ENCODE measurements at regions not wholly inside any gene's neighbourhood (a gene's known extent, or its start where the extent isn't known, plus 50 kb on each side); places are given as distances from the start of the nearest gene placed in this dataset.

DNA sequence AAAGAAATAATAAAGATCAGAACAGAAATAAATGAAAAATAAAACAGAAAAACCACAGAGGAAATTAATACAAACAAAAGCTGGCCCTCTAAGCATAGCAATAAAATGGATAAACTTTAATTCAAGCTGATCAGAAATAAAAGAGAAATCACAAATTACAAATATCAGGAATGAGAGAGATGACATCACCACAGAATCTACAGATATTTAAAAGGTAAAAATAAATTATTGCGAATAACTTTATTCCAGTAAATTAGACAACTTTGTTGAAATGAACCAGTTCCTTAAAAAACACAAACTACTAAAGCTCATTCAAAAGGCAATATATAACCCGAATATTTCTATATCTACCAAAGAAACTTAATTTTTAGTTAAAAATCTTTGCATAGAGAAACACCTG lies 131.7 kb downstream of the PPP1R3A start:
- Histone ChIP-seq H3K4me3 (no peak overlapping the region), H3K27me3 (no peaks in the 10 kb centered on the region), H3K27ac (no peak overlapping the region), H3K9me3 (no peaks in the 10 kb centered on the region), H3K36me3 (no peaks in the 10 kb centered on the region), H3K4me1 (no peaks in the 10 kb centered on the region)
- no peak for DNase-seq
- intact Hi-C loops (cut with DNase I; ENCODE audit: low total_unique reads) = no loop called here
- no peak for TF ChIP-seq POLR2A (IDR thresholded peaks at IDR 0.05)
- TF ChIP-seq, protein P1, sequence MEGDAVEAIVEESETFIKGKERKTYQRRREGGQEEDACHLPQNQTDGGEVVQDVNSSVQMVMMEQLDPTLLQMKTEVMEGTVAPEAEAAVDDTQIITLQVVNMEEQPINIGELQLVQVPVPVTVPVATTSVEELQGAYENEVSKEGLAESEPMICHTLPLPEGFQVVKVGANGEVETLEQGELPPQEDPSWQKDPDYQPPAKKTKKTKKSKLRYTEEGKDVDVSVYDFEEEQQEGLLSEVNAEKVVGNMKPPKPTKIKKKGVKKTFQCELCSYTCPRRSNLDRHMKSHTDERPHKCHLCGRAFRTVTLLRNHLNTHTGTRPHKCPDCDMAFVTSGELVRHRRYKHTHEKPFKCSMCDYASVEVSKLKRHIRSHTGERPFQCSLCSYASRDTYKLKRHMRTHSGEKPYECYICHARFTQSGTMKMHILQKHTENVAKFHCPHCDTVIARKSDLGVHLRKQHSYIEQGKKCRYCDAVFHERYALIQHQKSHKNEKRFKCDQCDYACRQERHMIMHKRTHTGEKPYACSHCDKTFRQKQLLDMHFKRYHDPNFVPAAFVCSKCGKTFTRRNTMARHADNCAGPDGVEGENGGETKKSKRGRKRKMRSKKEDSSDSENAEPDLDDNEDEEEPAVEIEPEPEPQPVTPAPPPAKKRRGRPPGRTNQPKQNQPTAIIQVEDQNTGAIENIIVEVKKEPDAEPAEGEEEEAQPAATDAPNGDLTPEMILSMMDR (IDR thresholded peaks at IDR 0.05) = no peak

GRCh38 chr7:113784956-113785355 lies 133.9 kb downstream of the PPP1R3A start:
- TF ChIP-seq, protein P1 (IDR thresholded peaks at IDR 0.05) = no peak
- no peak for TF ChIP-seq POLR2A (IDR thresholded peaks at IDR 0.05)
- Histone ChIP-seq H3K27ac (no peak overlapping the region), H3K36me3 (no peaks in the 10 kb centered on the region), H3K27me3 (no peaks in the 10 kb centered on the region), H3K4me1 (no peaks in the 10 kb centered on the region), H3K4me3 (no peak overlapping the region), H3K9me3 (no peaks in the 10 kb centered on the region)
- DNase-seq = no peak
- intact Hi-C loops (cut with DNase I; ENCODE audit: low total_unique reads) = no loop called here

DNA sequence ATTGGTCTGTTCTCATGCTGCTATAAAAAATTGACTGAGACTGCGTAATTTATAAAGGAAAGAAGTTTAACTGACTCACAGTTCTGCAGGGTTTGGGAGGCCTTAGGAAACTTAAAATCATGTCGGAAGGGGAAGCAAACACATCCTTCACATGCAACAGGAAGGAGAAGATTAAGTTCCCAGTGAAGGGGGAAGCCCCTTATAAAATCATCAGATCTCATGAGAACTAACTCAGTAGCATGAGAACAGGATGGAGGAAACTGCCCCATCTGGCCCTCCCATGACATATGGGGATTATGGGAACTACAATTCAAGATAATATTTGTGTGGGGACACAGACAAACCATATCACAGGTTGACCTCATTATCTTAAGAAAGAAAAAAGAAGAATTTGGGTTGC lies 134.5 kb downstream of the PPP1R3A start:
- no peak for DNase-seq
- no peak overlapping the region for H3K4me3 ChIP-seq
- no peak overlapping the region for H3K27ac ChIP-seq
- H3K4me1 ChIP-seq = no peaks in the 10 kb centered on the region
- H3K9me3 ChIP-seq = no peaks in the 10 kb centered on the region
- intact Hi-C loops (cut with DNase I; ENCODE audit: low total_unique reads) = no loop called here
- TF ChIP-seq POLR2A (IDR thresholded peaks at IDR 0.05) = no peak
- TF ChIP-seq, protein P1 (IDR thresholded peaks at IDR 0.05) = no peak
- no peaks in the 10 kb centered on the region for H3K36me3 ChIP-seq
- H3K27me3 ChIP-seq = no peaks in the 10 kb centered on the region

DNA sequence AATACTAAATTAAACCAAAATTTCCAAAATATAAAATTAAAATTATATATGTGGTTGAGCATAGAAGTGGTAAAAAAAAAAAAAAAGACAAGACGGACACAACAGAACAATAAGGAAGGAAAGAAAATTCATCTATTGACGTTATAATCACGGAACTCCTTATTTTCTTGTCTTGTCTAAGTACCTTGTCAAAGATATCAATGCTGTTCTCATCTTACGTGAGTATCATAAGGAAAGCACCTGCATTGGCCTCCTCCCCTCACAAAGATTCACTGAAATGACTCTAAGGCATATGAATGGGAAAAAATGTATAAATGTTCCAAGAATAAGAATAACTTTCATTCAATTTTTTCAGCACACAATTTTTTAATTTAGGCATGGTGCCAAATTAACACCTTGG lies 135.4 kb downstream of the PPP1R3A start:
- Histone ChIP-seq H3K4me1 (no peaks in the 10 kb centered on the region), H3K27me3 (no peaks in the 10 kb centered on the region), H3K36me3 (no peaks in the 10 kb centered on the region), H3K27ac (no peak overlapping the region), H3K9me3 (no peaks in the 10 kb centered on the region), H3K4me3 (no peak overlapping the region)
- intact Hi-C loops (cut with DNase I; ENCODE audit: low total_unique reads) = no loop called here
- DNase-seq = no peak
- no peak for TF ChIP-seq POLR2A (IDR thresholded peaks at IDR 0.05)
- TF ChIP-seq, protein P1 (IDR thresholded peaks at IDR 0.05) = no peak

DNA sequence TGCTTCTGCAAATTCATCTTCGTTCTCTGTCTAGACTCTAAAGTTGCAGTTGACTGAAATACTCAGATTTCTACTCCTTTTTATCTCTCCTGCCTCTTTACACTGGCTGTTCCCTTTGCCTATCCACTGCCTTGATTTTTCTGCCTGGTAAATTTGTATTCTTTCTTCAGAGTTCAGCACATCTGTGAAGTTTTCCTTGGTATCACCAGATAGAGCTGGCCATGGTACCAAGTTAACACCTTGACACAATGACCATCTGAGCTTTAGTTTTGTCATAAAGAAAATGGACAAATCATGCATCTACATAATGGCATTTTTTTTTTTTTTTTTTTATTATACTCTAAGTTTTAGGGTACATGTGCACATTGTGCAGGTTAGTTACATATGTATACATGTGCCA lies 143.0 kb downstream of the PPP1R3A start:
- no peaks in the 10 kb centered on the region for H3K9me3 ChIP-seq
- no peaks in the 10 kb centered on the region for H3K36me3 ChIP-seq
- intact Hi-C loops (cut with DNase I; ENCODE audit: low total_unique reads) = no loop called here
- H3K27ac ChIP-seq = no peak overlapping the region
- no peak for DNase-seq
- TF ChIP-seq POLR2A (IDR thresholded peaks at IDR 0.05) = no peak
- TF ChIP-seq, protein P1 (IDR thresholded peaks at IDR 0.05) = no peak
- no peaks in the 10 kb centered on the region for H3K27me3 ChIP-seq
- H3K4me1 ChIP-seq = no peaks in the 10 kb centered on the region
- no peak overlapping the region for H3K4me3 ChIP-seq

Measured in uterus (tissue), 3 donors.